Non-pigmented ciliary epithelial cell (primary cell): ENCODE measurements at regions not wholly inside any gene's neighbourhood (a gene's known extent, or its start where the extent isn't known, plus 50 kb on each side); places are given as distances from the start of the nearest gene placed in this dataset.
"Not testable (repeated sequence)": the region's sequence is repeated elsewhere in the genome, so short reads cannot be mapped to it uniquely, and the experiment has no call there.

Experiments
- DNase-seq: peaks from one replicate; pipeline ENCODE4 v3.0.0-alpha.2; 2010; ENCODE audit warnings: low read depth

DNA sequence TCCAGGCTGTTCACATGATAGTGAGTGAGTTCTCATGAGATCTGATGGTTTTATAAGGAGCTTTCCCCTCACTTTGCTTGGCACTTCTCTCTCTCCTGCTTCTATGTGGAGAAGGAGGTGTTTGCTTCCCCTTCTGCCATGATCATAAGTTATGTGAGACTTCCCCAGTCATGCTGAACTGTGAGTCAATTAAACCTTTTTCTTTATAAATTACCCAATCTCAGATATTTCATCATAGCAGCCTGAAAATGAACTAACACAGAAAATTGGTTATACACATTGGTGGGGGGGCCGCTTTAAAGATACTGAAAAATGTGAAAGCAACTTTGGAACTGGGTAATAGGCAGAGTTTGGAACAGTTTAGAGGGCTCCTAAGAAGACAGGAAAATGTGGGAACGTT, 741.1 kb upstream of the LUZP2 start:
- no peak for DNase-seq

DNA sequence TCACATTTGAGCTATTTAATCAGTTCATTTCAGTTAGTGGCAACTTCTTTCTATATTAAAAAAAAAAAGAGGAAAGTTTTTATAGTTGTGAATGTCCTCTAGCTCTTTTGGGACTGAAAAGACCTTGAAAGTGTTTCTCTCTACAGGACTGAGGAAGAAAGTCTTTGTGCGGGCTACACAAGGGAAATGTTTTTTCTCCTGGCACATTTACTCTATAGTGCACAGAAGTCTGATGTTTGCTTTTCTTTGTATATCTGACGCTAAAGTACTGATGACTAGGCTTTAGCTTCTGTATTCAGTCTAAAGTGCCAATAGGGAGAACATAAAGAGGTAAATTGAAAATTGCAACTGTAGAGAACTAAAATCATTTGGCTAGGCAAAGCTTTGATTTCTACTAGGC, 737.4 kb upstream of the LUZP2 start:
- no peak for DNase-seq

DNA sequence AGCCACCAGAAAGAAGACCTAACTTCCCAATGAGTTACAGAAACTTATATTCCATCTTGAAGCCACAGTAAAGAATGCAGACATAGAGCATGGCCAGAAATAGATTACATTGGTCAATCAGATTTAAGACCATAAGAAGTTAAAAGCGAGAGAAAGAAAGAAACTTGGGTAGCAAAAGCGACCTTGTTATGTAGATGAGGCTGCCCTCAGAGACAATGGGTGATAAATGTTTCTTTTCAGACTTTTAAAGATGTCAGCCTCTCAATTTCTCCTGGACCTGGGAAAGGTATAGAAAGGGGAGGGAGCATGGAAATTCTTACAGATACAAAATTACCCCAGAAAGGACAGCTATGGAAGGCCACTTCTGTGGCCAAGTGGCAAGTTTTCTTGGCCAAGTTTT, 732.6 kb upstream of the LUZP2 start:
- no peak for DNase-seq

DNA sequence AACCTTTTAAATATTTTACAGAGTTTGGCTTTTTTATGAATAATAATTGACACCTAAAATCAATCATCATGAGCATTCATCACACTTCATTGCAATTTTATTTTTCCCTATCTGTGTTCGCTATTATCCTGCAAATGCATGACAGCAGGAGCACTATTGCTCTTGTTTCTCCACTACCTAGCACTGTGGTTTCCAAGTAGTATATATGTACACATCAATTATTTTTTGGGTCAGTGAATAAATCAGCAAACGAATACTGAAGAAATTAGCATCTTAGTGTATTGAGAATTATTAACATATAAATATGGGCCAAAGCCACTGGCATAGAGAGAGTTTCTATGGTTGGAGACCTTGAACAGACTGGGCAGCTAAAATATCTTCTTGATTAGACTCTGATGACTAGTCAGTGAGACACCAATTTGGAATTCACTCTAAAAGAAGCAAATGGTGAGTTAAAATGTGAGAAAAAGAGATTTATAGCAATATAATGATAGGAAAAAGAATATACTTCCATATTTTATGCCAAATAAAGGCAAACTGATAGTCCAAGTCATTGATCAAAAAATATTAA, 731.1 kb upstream of the LUZP2 start:
- DNase-seq = no peak

DNA sequence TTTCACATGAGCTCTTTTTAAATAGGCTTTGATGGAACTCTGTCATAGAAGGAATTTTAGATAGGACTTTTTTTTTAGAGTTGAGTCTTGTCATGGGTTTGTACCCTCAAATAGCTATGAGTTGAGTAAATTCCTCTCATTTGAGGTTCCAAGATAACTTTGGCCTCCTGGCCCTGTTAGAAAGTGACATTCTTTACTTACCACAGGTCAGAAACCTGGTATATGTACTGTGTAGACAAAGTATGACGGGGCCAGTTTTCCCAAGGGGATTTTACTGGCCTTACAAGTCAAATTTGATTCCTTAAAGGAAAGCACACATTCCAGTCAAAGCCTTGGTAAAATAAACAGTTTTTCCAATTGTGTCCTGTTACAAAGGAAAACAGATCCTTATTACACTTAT, 729.3 kb upstream of the LUZP2 start:
- DNase-seq = no peak

DNA sequence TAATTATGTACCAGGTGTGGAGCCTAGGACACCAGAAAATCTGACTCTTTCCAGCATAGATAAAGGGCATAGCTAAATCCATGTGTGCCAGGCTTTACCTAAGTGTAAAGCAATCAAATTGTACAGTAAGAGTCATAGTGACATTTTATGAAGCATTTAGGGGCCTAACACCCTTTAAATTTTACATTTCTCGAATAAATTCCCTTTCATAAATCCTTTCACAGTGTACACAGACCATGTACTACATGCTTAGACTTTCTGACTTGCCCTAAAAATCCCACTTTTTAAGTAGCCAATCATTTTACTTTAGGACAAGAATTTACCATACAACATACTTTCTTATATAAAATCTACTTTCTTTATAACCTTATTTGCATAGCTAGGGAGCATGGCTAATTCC, 727.6 kb upstream of the LUZP2 start:
- no peak for DNase-seq

DNA sequence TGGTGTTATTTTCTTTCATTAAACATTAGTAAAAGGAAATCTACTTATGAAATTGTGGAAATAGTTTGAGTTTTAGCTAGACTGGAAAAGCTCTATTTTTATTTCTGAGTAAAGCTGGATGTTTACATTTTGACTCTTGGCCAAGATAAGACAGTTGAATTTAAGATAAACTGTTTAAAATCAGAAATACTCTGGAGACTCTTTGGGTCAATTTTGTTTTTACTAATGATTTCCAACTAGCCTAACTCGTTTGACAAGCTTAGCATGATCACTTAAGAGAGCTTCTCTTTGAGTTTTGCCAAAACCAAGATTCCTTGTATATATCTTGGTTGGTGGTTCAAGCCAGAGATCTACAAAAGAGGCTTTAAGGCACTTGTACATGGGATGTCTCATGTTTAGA, 724.8 kb upstream of the LUZP2 start:
- DNase-seq = no peak

DNA sequence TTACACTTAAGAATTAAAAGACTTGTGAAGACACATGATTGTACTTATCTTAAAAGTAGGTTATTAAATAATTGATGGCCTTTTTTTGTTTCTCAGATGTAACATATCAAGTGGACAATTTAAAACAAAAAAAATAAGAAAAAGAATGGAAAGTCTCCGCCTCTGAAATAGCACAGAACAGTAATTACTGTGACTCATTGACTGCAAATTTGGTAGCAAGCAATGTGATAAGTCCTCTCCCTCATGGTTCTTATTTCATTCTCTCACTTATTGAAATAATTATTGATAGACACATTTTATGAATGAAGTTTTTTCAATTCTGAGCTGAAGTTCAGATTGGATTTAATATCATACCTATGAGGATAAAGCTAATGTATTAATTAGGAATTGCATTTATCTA, 717.9 kb upstream of the LUZP2 start:
- DNase-seq = no peak

DNA sequence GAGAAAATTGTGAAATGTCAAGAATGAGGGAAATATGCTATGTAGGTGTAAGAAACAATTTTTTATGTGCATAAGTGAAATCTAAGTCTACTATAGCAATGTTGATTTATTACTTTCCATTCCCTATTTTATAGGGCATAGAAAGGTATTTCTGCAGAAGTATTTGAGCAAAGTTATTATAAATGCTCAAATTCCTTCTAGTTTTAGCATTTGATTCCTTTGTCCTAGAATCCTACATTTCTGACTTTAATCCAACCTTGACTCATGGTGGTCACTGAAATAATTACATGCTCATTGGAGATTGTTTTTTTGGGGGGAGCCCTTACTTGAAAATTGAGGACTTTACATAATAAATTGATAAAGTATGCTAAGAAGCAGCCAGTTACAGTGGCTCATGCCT, 716.6 kb upstream of the LUZP2 start:
- no peak for DNase-seq

DNA sequence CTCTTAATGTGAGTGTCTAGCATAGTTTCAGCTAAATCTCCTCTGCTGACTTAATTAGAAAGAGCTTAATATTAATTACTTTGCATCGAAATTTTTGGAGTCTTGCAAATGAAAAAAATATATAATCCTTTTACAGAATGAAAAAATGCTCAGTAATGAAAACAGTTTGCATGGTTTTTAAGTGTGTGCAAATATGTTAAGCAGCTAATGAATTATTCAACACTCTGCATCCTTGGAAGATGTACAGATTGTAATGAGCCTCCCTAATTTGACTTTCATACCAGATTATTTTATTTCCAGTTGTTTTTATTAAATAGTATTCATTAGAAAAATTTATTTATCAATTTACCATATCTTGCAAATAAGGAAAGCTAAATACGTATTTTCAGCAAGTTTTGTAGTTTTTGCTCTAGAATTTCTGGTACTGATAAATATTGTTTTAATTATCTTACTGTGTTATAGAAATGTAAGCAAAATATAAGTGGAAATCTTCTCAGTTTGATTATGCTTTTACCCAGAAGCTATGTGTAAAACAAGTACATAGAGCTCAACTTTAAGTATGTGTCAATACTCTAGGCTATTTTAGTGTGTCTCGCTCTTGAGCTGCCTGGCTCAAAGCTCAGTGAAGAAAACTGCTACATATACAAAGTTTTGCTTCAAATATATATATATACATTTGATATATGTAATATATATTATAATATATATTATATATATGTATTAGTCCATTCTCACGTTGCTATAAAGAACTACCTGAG, 714.9 kb upstream of the LUZP2 start:
- DNase-seq = no peak

DNA sequence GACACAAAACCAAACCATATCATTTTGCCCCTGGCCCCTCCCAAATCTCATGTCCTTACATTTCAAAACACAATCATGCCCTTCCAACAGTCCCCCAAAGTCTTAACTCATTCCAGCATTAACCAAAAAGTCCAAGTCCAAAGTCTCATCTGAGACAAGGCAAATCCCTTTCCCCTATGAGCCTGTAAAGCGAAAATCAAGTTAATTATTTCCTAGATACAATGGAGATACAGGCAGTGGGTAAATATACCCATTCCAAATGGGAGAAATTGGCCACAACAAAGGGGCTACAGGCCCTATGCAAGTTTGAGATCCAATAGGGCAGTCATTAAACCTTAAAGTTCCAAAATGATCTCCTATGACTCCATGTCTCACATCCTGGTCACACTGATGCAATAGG, 709.9 kb upstream of the LUZP2 start:
- DNase-seq = not testable (repeated sequence)

DNA sequence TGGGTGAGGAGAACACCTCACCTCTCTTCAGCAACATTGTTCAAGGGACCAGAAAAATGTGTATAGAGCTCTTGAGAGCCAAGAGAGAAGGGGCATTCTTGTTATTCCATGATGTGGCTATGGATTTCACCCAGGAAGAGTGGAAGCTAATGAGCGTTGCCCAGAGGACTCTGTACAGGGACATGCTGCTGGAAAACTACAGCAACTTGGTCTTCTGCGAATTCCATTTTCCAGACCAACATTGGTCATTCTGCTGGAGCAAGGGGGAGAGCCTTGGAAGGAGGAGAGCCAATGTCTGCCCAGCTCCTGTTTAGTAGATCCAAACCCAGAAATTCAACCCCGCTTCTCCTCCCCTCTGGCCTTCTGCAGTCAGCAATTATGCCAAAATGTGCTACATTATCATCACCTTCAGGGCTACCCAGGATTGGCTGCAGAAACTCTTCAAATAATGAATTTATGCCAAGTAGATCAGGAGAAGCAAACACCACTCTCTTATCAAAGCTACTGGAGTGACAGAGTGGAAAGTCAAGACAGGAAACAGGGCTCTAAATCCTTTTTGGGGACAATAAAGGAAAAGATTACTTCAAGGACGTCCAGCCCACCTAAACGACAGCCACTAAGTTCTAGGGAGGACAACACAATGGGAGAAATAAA, 707.5 kb upstream of the LUZP2 start:
- no peak for DNase-seq

DNA sequence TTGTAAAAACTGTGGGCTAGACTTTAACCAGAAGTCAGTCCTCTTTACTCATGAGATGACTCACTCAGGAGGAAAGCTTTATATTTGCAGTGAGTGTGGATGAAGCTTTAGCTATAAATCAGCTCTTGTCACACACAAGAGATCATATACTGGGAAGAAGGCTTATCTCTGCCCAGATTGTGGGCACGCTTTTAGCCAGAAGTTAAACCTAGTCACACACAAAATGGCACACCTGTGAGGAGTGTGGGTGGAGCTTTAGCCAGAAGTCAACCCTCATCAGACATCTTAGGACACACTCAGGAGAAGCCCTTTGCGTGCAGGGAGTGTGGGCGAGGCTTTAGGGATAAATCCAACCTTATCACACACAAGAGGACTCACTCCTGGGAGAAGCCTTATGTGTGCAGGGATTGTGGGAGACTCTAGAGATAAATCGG, 706.9 kb upstream of the LUZP2 start:
- no peak for DNase-seq

DNA sequence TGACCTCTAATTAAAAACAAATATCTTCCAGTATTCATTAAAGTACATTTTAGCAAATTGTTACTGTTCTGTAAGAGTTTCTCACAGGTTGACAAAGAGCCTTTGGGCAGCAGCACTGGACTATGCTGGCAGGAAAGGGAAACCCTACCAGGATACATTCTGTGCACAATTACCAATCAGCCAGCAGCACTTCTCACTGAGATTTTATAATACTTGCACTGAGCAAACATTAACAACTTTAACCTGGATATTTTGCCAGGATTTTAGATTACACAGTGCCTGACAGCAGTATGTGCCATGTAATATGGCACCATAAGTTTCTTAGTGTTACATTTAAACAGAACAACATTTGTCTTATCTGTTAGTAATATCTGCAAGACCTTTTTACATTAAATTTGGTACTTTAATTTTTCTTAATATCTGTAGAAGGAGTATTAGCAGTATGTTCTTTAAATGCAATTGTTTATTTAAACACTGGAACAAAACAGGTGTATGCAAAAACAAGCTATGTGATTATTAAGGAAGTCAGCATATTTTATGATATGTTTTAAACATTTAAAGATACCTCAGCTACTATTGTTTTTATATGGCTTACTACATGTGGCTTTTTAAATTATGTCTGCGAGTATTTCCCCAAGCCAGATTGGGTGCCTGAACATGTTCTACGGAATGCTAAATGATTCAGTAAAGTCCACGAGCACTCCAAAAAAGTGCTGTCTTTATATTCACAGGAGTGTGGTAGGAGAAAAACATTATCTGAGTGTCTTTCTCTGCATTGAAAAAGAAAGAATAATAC, 699.0 kb upstream of the LUZP2 start:
- no peak for DNase-seq

DNA sequence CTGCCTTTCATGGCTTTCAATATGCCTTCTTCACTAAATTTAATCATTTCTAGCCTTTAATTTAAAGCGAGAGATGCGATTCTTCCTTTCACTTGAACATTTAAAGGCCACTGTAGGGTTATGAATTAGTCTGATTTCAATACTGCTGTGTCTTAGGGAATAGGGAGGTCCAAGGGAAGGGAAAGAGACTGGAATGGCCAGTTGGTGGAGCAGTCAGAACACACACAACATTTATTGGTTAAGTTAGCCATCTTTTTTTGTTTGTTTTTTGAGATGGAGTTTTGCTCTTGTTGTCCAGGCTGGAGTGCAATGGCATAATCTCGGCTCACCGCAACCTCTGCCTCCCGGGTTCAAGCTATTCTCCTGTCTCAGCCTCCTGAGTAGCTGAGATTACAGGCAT, 662.5 kb upstream of the LUZP2 start:
- not testable (repeated sequence) for DNase-seq

DNA sequence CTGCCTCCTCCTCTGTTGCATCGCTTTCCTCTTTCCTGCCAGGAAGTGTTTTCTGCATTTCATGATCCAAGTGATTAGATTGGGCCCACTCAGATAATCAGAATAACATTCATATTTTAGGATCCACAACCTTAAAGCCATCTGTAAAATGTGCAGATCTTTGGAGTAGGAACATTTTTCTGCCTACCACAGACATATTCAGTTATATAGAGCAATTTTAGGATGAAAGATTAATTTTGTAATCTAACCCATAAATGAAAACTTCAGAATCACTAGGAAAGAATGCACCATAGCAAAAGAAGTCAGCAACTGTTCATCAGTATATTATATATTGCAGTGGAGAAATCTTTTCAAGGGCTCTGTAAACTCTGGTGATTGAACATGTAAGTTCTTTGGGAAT, 659.9 kb upstream of the LUZP2 start:
- DNase-seq = no peak

DNA sequence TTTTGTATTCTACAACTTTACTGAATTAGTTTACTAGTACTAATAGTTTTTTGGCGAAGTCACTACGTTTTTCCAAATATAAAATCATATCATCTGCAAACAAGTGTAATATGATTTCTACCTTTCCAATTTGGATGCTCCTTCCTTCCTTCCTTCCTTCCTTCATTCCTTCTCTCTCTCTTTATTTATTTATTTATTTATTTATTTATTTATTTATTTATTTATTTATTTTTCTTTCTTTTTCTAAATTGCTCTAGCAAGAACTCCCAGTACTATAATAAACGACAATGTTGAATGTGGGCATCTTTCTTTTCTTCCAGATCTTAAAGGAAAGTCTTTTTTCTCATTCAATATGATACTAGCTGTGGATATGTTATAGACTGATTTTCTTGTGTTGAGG, 656.0 kb upstream of the LUZP2 start:
- DNase-seq = no peak

DNA sequence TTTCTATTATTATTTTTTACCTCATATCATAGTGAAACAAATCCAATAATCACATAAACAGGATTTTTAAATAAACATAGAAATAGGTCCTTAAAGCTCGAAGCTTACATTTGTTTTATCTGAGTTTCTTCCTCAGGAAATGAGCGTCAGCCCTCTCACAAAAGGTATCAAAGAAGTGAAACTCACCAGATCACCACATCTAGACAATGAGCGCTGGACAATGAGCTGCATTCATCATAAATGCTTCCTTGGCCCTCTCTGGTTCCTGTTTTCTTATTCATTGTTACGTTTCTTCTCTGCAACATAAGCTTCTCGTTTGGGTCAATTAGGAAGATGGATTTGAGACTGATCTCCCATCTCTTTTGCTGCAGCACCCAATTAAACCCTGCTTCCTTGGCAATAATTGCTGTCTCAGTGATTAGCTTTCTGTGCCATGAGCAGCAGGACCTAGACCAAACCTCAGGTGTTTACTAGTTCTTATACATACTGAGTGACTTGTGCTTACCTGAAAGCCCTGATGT, 649.9 kb upstream of the LUZP2 start:
- DNase-seq = no peak

DNA sequence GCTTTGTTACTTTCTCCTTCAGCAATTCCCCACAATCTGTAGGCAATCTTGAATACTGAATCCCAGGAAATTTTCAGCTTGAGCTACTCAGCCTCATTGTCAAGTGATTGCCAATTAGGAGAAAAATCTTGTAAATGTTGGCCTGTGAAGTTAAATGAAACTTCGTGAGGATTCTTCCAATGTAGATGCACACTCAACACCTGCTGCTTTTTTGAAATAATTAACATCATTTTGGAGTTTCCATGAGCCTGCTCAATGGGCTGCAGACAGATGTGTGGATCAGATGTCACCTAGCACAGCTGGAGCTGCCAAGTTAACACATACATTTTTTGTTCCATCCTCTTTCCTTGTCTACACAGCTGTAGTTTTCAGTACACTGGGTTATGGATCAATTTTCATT, 645.6 kb upstream of the LUZP2 start:
- no peak for DNase-seq

DNA sequence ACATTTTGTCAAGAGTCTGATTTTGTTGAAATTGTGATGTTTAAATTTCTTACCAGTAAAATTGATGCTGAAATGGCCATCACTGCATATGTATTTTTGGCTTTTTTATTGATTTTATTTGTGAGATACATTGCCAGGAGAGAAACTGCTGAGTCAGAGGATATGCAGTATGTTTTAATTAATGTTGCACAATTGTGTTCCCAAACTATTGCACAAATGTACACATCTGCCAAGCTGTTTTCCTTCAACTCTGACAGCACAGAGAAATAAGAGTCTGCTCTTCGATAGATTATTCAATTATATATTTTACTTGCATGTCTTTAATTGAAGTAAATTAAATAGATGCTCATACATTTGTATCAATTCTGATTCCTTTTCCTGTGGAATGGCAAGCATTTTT, 640.2 kb upstream of the LUZP2 start:
- peak; percentile 18 for DNase-seq

DNA sequence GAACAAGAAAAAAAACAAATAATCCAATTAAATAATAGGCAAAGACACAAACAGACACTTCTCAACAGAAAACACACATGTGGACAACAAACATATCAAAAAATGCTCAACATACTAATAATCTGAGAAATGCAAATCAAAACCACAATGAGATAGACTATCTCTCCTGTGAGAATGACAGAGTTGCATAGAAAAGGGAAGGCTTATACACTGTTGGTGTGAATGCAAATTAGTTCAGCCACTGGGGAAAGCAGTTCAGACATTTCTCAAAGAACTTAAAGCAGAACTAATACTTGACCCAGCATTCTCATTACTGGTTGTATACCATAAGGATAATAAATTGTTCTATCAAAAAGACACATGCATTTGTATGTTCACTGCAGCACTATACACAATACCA, 637.8 kb upstream of the LUZP2 start:
- no peak for DNase-seq

DNA sequence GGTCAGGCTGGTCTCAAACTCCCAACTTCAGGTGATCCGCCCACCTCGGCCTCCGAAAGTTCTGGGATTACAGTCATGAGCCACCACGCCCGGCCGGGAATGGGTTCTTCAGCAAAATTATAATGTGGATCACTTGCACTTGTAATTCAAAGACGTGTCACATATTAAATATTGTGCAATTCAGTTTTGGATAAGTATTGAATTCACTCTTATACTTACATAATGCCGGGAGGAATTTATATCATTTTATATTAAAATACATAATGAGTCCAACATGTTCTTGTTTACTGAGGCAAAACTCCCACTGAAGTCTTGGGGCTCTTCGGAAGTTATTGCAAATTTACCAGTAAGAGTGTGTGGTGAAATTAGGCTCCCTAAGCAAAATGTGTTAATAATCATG, 635.2 kb upstream of the LUZP2 start:
- no peak for DNase-seq
